Colonic mucosa (tissue), 4 donors: ENCODE measurements at regions not wholly inside any gene's neighbourhood (a gene's known extent, or its start where the extent isn't known, plus 50 kb on each side); places are given as distances from the start of the nearest gene placed in this dataset.

Source experiments
- DNase-seq: peaks from one replicate; pipeline ENCODE4 v3.0.0-alpha.2; 2020
- H3K27ac ChIP-seq: fragments of 200-600 bp; one replicate; pipeline ENCODE4 v1.8.0; 2021
- H3K27me3 ChIP-seq: fragments of 200-600 bp; one replicate; pipeline ENCODE4 v1.8.0; 2021
- H3K36me3 ChIP-seq: fragments of 200-600 bp; one replicate; pipeline ENCODE4 v1.8.0; 2021
- H3K4me1 ChIP-seq: fragments of 200-600 bp; one replicate; pipeline ENCODE4 v1.8.0; 2021; ENCODE audit warnings: mild to moderate bottlenecking
- H3K4me3 ChIP-seq: fragments of 200-600 bp; one replicate; pipeline ENCODE4 v1.8.0; 2021
- H3K9ac ChIP-seq, 2 donors: one replicate each; pipeline ENCODE4 v1.7.0; 2013; ENCODE audit warnings: control low read depth in 2 of 2, low read depth in 2 of 2, low read length in 2 of 2
- H3K9me3 ChIP-seq: fragments of 200-600 bp; one replicate; pipeline ENCODE4 v1.8.0; 2021
- CTCF ChIP-seq: fragments of 200-600 bp; IDR thresholded peaks from one replicate; pipeline ENCODE4 v1.8.0; 2022; ENCODE audit warnings: antibody characterized with exemption, mild to moderate bottlenecking
- intact Hi-C: fragments of 100-400 bp; cut with DNase I; formaldehyde crosslinking; loops from one replicate; pipeline ENCODE4 v1.14.1; 2022
- donor health status: healthy.
- donor health status: DM: no; HTN: no; CAD: no.
- donor health status: DM: no; HTN: no; CAD: no.

DNA sequence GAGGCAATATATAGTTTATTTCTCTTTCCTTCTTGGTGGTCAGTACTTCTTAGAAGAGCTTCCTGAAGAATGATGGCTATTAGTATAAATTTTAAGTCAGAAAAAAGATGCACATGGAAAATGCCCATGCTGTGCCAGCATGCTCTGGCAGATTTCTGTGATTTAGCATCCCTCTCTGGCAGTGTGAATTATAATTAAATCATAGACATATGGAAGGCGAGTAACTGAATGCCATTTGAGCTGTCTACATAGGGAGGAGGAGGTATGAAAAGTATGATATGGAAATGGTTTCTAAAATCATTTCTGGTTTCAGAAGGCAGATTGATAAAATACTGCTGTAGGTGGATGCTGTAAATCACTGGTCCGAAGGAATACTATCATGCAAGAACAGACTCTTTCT is 754.9 kb upstream of the LRATD1 start:
- Histone ChIP-seq H3K4me3 (no peak overlapping the region), H3K4me1 (no peaks in the 10 kb centered on the region), H3K9me3 (no peaks in the 10 kb centered on the region), H3K27ac (no peak overlapping the region), H3K9ac (no peak overlapping the region), H3K36me3 (no peaks in the 10 kb centered on the region), H3K27me3 (no peaks in the 10 kb centered on the region)
- no peak for DNase-seq
- intact Hi-C loops = no loop called here
- TF ChIP-seq CTCF = no peak

GRCh38 chr2:13884291-13884976 is 748.1 kb upstream of the LRATD1 start:
- Histone ChIP-seq H3K4me1 (no peaks in the 10 kb centered on the region), H3K9me3 (no peaks in the 10 kb centered on the region), H3K9ac (no peak overlapping the region), H3K27ac (no peak overlapping the region), H3K4me3 (no peak overlapping the region), H3K27me3 (no peaks in the 10 kb centered on the region), H3K36me3 (no peaks in the 10 kb centered on the region)
- intact Hi-C loops = no loop called here
- DNase-seq = no peak
- no peak for TF ChIP-seq CTCF

DNA sequence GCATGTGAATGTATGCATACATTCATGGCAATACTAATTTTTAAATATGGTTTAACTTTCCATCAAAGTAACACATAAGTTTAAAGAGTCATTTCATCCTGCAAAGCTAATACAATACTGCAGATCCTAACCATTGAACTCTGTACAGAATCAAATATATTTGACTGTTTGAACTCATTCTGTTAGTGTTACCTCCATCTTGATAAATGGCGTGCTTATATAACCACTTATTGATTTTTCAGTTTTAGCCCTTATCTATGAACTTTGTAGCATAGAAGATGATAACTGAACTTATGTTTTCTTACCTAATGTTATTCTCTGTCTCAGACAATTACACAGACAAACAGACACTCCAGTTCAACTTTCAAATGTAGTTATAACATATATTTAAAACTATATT is 731.0 kb upstream of the LRATD1 start:
- no peak for DNase-seq
- Histone ChIP-seq H3K36me3 (no peaks in the 10 kb centered on the region), H3K27me3 (no peaks in the 10 kb centered on the region), H3K4me3 (no peak overlapping the region), H3K9ac (no peak overlapping the region), H3K9me3 (no peaks in the 10 kb centered on the region), H3K27ac (no peak overlapping the region), H3K4me1 (no peaks in the 10 kb centered on the region)
- no peak for TF ChIP-seq CTCF
- intact Hi-C loops = no loop called here

DNA sequence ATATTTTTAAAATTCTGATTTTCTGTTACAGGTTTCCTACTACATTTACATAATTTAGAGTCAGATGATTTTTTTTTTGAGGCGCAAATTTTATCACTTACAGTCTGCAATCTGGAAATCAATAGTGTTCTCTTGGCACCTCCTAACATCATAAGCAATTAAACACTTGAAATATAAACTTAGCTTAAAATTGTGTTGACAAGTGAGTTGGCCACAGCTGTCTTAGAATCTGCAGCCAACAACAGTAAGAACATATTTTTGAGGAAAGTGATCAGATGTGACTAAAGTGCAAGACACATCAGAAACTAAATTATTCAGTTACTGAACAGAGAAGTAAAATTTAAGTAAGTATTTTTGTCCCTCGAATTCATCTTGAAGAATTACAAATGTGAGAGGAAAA is 726.7 kb upstream of the LRATD1 start:
- H3K4me1 ChIP-seq = no peaks in the 10 kb centered on the region
- no peak overlapping the region for H3K27ac ChIP-seq
- no peaks in the 10 kb centered on the region for H3K36me3 ChIP-seq
- H3K9ac ChIP-seq = no peak overlapping the region
- DNase-seq = no peak
- intact Hi-C loops = no loop called here
- TF ChIP-seq CTCF = no peak
- no peaks in the 10 kb centered on the region for H3K27me3 ChIP-seq
- H3K4me3 ChIP-seq = no peak overlapping the region
- H3K9me3 ChIP-seq = no peaks in the 10 kb centered on the region

DNA sequence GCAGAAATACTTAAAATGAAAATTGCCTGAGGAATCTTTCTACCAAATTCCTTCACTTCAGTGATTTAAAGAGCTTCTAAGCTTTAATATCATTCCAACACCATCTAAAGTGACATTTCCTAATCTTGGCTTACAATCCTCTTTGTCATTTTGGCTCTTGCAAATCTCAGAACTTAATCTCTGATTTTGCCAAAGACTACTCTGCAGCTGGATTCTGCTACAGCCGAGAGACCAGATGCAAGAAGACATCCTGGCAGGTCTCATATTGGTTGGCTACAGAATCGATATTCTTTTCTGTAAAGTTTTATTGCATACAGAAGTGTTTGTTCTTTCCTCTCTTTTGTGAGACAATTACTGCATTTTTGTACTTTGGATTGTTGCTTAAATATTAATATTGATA is 716.5 kb upstream of the LRATD1 start:
- no peak for DNase-seq
- Histone ChIP-seq H3K27ac (no peak overlapping the region), H3K4me3 (no peak overlapping the region), H3K9ac (no peak overlapping the region), H3K36me3 (no peaks in the 10 kb centered on the region), H3K27me3 (no peaks in the 10 kb centered on the region), H3K9me3 (no peaks in the 10 kb centered on the region), H3K4me1 (no peaks in the 10 kb centered on the region)
- intact Hi-C loops = no loop called here
- no peak for TF ChIP-seq CTCF
